Glomerular visceral epithelial cell (primary cell): ENCODE measurements at regions not wholly inside any gene's neighbourhood (a gene's known extent, or its start where the extent isn't known, plus 50 kb on each side); places are given as distances from the start of the nearest gene placed in this dataset.

Source experiments
- DNase-seq: peaks from one replicate; pipeline ENCODE4 v3.0.0-alpha.2; 2016; ENCODE audit errors: extremely low spot score

GRCh38 chr1:91151702-91152101 lies 129.9 kb upstream of the ZNF644 start:
- no peak for DNase-seq

- DNase-seq: no peak
Observed at GRCh38 chr1:91148641-91149069, 126.8 kb upstream of the ZNF644 start.

- DNase-seq: no peak
Observed at GRCh38 chr1:91141858-91142257, 120.0 kb upstream of the ZNF644 start.

- no peak for DNase-seq
Observed at GRCh38 chr1:91138959-91139358, 117.1 kb upstream of the ZNF644 start.

GRCh38 chr1:91137173-91137852 lies 115.5 kb upstream of the ZNF644 start:
- DNase-seq: no peak

GRCh38 chr1:91135799-91136198 lies 114.0 kb upstream of the ZNF644 start:
- DNase-seq: no peak

GRCh38 chr1:91133248-91133647 lies 111.4 kb upstream of the ZNF644 start:
- DNase-seq: no peak

- DNase-seq: no peak
Observed at GRCh38 chr1:91130256-91130985, 108.6 kb upstream of the ZNF644 start.

GRCh38 chr1:91129458-91129857 lies 107.6 kb upstream of the ZNF644 start:
- no peak for DNase-seq

- no peak for DNase-seq
Observed at GRCh38 chr1:91129017-91129416, 107.2 kb upstream of the ZNF644 start.

GRCh38 chr1:91124989-91125417 lies 103.2 kb upstream of the ZNF644 start:
- DNase-seq: no peak

GRCh38 chr1:91124290-91124985 lies 102.6 kb upstream of the ZNF644 start:
- no peak for DNase-seq

GRCh38 chr1:91123773-91124172 lies 101.9 kb upstream of the ZNF644 start:
- DNase-seq: no peak

GRCh38 chr1:91123319-91123718 lies 101.5 kb upstream of the ZNF644 start:
- DNase-seq: no peak

GRCh38 chr1:91122106-91122717 lies 100.4 kb upstream of the ZNF644 start:
- DNase-seq: no peak

- no peak for DNase-seq
Observed at GRCh38 chr1:91121366-91121765, 99.5 kb upstream of the ZNF644 start.

- DNase-seq: no peak
Observed at GRCh38 chr1:91120936-91121335, 99.1 kb upstream of the ZNF644 start.

GRCh38 chr1:91120421-91120820 lies 98.6 kb upstream of the ZNF644 start:
- no peak for DNase-seq

GRCh38 chr1:91104712-91105111 lies 82.9 kb upstream of the ZNF644 start:
- no peak for DNase-seq

- DNase-seq: no peak
Observed at GRCh38 chr1:91101328-91101727, 79.5 kb upstream of the ZNF644 start.

- peak; percentile 42 for DNase-seq
Observed at GRCh38 chr1:91099746-91100621, 78.1 kb upstream of the ZNF644 start.
